ENCODE measurements at regions not wholly inside any gene's neighbourhood (a gene's known extent, or its start where the extent isn't known, plus 50 kb on each side); places are given as distances from the start of the nearest gene placed in this dataset.

DNA sequence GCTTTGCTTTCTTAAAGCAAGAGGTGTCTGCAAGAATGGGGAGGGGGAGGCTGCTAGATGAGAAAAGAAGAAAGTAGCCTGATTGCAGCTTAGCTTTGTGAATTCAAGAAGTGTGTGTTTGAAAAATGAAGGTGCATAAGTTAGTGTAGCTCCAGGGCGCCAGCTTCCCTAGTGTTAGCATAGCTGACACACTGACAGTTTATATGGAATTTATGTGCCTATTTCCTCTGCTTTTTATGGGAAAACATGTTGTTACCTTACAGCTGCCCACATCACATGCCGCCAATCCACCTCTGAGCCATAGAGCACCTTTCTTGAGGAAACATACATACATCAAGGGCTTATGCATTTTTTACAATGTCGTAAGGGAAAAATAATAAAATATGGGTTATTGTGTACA lies 536.4 kb upstream of the PIK3C3 start:
- no peaks in the 10 kb centered on the region for H4K20me1 ChIP-seq (replicated peaks; ENCODE audit: control insufficient read depth, extremely low read depth, insufficient read depth, low read length)
- dilution Hi-C loops (cut with MboI; ENCODE audit: extremely low pct_ligation_motif_present, low sequenced_read_pairs) (no loop called here), intact Hi-C loops (cut with micrococcal nuclease) (no loop called here)
- no peaks in the 10 kb centered on the region for H3K4me1 ChIP-seq (ENCODE audit: control insufficient read depth, extremely low read depth, insufficient read depth, low read length)
- no peak for DNase-seq (ENCODE audit: low read depth, low spot score)
- H3K9ac ChIP-seq (replicated peaks; ENCODE audit: extremely low read depth, insufficient read depth, low read length) = no peak overlapping the region
- no peak overlapping the region for H3K4me3 ChIP-seq (replicated peaks in 1 of 3; ENCODE audit: insufficient read depth in 1 of 3, low read depth in 1 of 3, low read length in 3 of 3)
- H2AFZ ChIP-seq (ENCODE audit: low read depth, low read length) = no peak overlapping the region
- H3K9me1 ChIP-seq (replicated peaks; ENCODE audit: control insufficient read depth, extremely low read depth, insufficient read depth, low read length) = no peaks in the 10 kb centered on the region
- H3K27me3 ChIP-seq (ENCODE audit: control insufficient read depth in 2 of 2, insufficient read depth in 2 of 2, low read length in 2 of 2) = no peaks in the 10 kb centered on the region
- no peak overlapping the region for H3K4me2 ChIP-seq (ENCODE audit: insufficient read depth, low read length)
- no TSS peak for BruUV-seq (replicated peaks)
- no peak overlapping the region for H3K27ac ChIP-seq (ENCODE audit: insufficient read depth, low read depth, low read length)
- TF ChIP-seq JUN (IDR thresholded peaks at IDR 0.05; ENCODE audit: borderline replicate concordance, insufficient read depth, insufficient read length, low read depth) (no peak), MYC (IDR thresholded peaks at IDR 0.05; ENCODE audit: low read depth, low read length) (no peak), POLR2AphosphoS5 (IDR thresholded peaks at IDR 0.05; ENCODE audit: insufficient read depth, low read depth, low read length) (no peak), POLR2A (IDR thresholded peaks at IDR 0.05; ENCODE audit: low read depth, low read length) (no peak), EZH2 (IDR thresholded peaks at IDR 0.05; ENCODE audit: borderline replicate concordance, low read depth, low read length, severe bottlenecking) (no peak), GATA2 (IDR thresholded peaks at IDR 0.05; ENCODE audit: insufficient read depth, insufficient read length, low read depth, low read length) (no peak), FOS (IDR thresholded peaks at IDR 0.05; ENCODE audit: borderline replicate concordance, insufficient read depth, low read length) (no peak)
- TF ChIP-seq, protein P1, sequence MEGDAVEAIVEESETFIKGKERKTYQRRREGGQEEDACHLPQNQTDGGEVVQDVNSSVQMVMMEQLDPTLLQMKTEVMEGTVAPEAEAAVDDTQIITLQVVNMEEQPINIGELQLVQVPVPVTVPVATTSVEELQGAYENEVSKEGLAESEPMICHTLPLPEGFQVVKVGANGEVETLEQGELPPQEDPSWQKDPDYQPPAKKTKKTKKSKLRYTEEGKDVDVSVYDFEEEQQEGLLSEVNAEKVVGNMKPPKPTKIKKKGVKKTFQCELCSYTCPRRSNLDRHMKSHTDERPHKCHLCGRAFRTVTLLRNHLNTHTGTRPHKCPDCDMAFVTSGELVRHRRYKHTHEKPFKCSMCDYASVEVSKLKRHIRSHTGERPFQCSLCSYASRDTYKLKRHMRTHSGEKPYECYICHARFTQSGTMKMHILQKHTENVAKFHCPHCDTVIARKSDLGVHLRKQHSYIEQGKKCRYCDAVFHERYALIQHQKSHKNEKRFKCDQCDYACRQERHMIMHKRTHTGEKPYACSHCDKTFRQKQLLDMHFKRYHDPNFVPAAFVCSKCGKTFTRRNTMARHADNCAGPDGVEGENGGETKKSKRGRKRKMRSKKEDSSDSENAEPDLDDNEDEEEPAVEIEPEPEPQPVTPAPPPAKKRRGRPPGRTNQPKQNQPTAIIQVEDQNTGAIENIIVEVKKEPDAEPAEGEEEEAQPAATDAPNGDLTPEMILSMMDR (IDR thresholded peaks at IDR 0.05; ENCODE audit: extremely low read depth in 1 of 2, insufficient read depth in 1 of 2, low read depth in 1 of 2, low read length in 2 of 2) = no peak
- TF ChIP-seq, protein P2, sequence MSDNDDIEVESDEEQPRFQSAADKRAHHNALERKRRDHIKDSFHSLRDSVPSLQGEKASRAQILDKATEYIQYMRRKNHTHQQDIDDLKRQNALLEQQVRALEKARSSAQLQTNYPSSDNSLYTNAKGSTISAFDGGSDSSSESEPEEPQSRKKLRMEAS (IDR thresholded peaks at IDR 0.05; ENCODE audit: insufficient read depth, insufficient read length) = no peak
- no peaks in the 10 kb centered on the region for H3K9me3 ChIP-seq (replicated peaks; ENCODE audit: control insufficient read depth, insufficient read depth, low read length)
- H3K79me2 ChIP-seq (ENCODE audit: control insufficient read depth, insufficient read depth, low read length) = no peaks in the 10 kb centered on the region
- ChIA-PET POLR2A (no interaction called here), CTCF (no interaction called here)
- FAIRE-seq = no peak
- H3K36me3 ChIP-seq (ENCODE audit: control insufficient read depth in 2 of 2, extremely low read depth in 1 of 2, insufficient read depth in 2 of 2, low read length in 2 of 2) = no peaks in the 10 kb centered on the region

All from endothelial cell of umbilical vein (primary cell).